ENCODE measurements at regions not wholly inside any gene's neighbourhood (a gene's known extent, or its start where the extent isn't known, plus 50 kb on each side); places are given as distances from the start of the nearest gene placed in this dataset.

DNA sequence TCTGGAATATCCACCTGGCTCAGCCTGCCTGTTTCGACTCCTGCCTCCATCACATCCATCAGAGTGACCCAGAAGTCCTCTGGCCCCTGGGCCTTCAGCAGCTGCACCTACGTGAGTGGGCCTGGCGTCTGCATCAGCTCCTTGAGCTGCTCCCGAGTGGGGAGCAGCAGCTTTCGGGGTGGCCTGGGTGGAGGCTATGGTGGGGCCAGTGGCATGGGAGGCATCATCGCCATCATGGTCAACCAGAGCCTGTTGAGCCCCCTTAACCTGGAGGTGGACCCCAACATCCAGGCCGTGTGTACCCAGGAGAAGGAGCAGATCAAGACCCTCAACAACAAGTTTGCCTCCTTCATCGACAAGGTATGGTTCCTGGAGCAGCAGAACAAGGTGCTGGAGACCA is 83.0 kb downstream of the SEC61B start:
- TF ChIP-seq, protein P1, sequence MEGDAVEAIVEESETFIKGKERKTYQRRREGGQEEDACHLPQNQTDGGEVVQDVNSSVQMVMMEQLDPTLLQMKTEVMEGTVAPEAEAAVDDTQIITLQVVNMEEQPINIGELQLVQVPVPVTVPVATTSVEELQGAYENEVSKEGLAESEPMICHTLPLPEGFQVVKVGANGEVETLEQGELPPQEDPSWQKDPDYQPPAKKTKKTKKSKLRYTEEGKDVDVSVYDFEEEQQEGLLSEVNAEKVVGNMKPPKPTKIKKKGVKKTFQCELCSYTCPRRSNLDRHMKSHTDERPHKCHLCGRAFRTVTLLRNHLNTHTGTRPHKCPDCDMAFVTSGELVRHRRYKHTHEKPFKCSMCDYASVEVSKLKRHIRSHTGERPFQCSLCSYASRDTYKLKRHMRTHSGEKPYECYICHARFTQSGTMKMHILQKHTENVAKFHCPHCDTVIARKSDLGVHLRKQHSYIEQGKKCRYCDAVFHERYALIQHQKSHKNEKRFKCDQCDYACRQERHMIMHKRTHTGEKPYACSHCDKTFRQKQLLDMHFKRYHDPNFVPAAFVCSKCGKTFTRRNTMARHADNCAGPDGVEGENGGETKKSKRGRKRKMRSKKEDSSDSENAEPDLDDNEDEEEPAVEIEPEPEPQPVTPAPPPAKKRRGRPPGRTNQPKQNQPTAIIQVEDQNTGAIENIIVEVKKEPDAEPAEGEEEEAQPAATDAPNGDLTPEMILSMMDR (IDR thresholded peaks at IDR 0.05): no peak
- TF ChIP-seq POLR2AphosphoS5 (IDR thresholded peaks at IDR 0.05) (no peak), POLR2A (IDR thresholded peaks at IDR 0.05) (no peak)
